OCI-LY1 (cell line): ENCODE measurements at regions not wholly inside any gene's neighbourhood (a gene's known extent, or its start where the extent isn't known, plus 50 kb on each side); places are given as distances from the start of the nearest gene placed in this dataset.

Experiments used
- H2AFZ ChIP-seq: fragments of 200-600 bp; sonication (generic), shearing (Covaris generic); 2 replicates; pipeline ENCODE4 v1.6.0; 2014; ENCODE audit warnings: antibody characterized with exemption, mild to moderate bottlenecking, low read length
- H3F3A ChIP-seq: fragments of 200-600 bp; sonication (generic), shearing (Covaris generic); 2 replicates; pipeline ENCODE4 v1.6.0; 2014; ENCODE audit warnings: mild to moderate bottlenecking, antibody characterized with exemption, low read length, moderate library complexity; ENCODE audit not compliant: insufficient read depth
- H3K27ac ChIP-seq: fragments of 200-600 bp; sonication (generic); 2 replicates; pipeline ENCODE4 v1.5.1; 2014; ENCODE audit warnings: low read length, mixed run types, mild to moderate bottlenecking, low read depth; ENCODE audit not compliant: poor library complexity, severe bottlenecking
- H3K27me3 ChIP-seq: fragments of 200-600 bp; sonication (generic); 2 replicates; pipeline ENCODE4 v1.6.0; 2014; ENCODE audit warnings: antibody characterized with exemption, mild to moderate bottlenecking, low read length, moderate library complexity; ENCODE audit not compliant: insufficient read depth
- H3K36me3 ChIP-seq: fragments of 200-600 bp; sonication (generic); 2 replicates; pipeline ENCODE4 v1.6.1; 2014; ENCODE audit warnings: mild to moderate bottlenecking, antibody characterized with exemption, low read length, moderate library complexity, mixed read lengths; ENCODE audit not compliant: insufficient read depth
- H3K4me1 ChIP-seq: fragments of 200-600 bp; sonication (generic); 2 replicates; pipeline ENCODE4 v1.5.1; 2014; ENCODE audit warnings: mild to moderate bottlenecking, low read length, moderate library complexity; ENCODE audit not compliant: insufficient read depth, severe bottlenecking
- H3K4me2 ChIP-seq: fragments of 200-600 bp; sonication (generic), shearing (Covaris generic); 2 replicates; pipeline ENCODE4 v1.6.1; 2014; ENCODE audit warnings: low read length
- H3K4me3 ChIP-seq: fragments of 200-600 bp; sonication (generic); 2 replicates; pipeline ENCODE4 v1.5.1; 2014; ENCODE audit warnings: low read length, low read depth, mild to moderate bottlenecking, mixed read lengths; ENCODE audit not compliant: poor library complexity, severe bottlenecking
- H3K79me2 ChIP-seq: fragments of 200-600 bp; shearing (Covaris generic); 2 replicates; pipeline ENCODE4 v1.6.1; 2016; ENCODE audit warnings: mixed run types, low read length, mixed read lengths; ENCODE audit not compliant: insufficient read depth
- H3K9ac ChIP-seq: fragments of 200-600 bp; sonication (generic), shearing (Covaris generic); 2 replicates; pipeline ENCODE4 v1.6.1; 2014; ENCODE audit warnings: mild to moderate bottlenecking, low read length, mixed read lengths
- H3K9me2 ChIP-seq: fragments of 200-600 bp; sonication (generic), shearing (Covaris generic); 2 replicates; pipeline ENCODE4 v1.6.1; 2014; ENCODE audit warnings: low read depth, mild to moderate bottlenecking, low read length, mixed read lengths
- H3K9me3 ChIP-seq: fragments of 200-600 bp; shearing (Covaris generic); 2 replicates; pipeline ENCODE4 v1.6.1; 2014; ENCODE audit warnings: low read length, mixed read lengths
- H4K20me1 ChIP-seq: fragments of 200-600 bp; sonication (generic), shearing (Covaris generic); 2 replicates; pipeline ENCODE4 v1.6.0; 2016; ENCODE audit warnings: mild to moderate bottlenecking, low read length; ENCODE audit not compliant: insufficient read depth
- EZH2 ChIP-seq: fragments of 200-600 bp; sonication (generic), shearing (Covaris generic); IDR thresholded peaks from 2 replicates; pipeline ENCODE4 v1.8.0; 2017; ENCODE audit warnings: borderline replicate concordance, mixed run types, mild to moderate bottlenecking, antibody characterized with exemption, low read length, moderate library complexity, mixed read lengths
- TF ChIP-seq, protein P1 (sequence below): fragments of 200-600 bp; sonication (generic), shearing (Covaris generic); IDR thresholded peaks from 2 replicates; pipeline ENCODE4 v1.5.1; 2017; ENCODE audit warnings: mild to moderate bottlenecking, antibody characterized with exemption, low read length, moderate library complexity, mixed read lengths

DNA sequence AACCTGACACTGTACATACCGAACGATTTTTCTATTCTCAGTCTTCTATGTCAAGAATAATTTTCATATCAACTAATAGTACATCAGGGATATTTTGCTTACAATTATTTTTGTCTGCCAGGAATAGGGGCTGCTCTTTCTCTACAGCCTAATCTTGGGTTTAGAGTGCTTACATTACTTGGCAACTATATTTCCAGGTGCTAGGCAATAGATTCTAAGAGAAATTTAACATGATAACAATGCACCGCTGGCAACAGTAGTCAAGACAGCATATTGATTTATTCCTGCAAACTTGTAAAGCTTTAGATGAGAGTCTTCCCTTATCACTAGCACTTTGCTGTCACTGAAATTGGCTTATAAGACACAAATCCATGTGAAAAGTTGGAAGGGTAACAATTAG, 935.9 kb downstream of the CDH11 start:
- H3K4me2 ChIP-seq, result no peak overlapping the region
- no peaks in the 10 kb centered on the region for H3K27me3 ChIP-seq
- no peaks in the 10 kb centered on the region for H4K20me1 ChIP-seq
- TF ChIP-seq EZH2, result no peak
- TF ChIP-seq, protein P1, sequence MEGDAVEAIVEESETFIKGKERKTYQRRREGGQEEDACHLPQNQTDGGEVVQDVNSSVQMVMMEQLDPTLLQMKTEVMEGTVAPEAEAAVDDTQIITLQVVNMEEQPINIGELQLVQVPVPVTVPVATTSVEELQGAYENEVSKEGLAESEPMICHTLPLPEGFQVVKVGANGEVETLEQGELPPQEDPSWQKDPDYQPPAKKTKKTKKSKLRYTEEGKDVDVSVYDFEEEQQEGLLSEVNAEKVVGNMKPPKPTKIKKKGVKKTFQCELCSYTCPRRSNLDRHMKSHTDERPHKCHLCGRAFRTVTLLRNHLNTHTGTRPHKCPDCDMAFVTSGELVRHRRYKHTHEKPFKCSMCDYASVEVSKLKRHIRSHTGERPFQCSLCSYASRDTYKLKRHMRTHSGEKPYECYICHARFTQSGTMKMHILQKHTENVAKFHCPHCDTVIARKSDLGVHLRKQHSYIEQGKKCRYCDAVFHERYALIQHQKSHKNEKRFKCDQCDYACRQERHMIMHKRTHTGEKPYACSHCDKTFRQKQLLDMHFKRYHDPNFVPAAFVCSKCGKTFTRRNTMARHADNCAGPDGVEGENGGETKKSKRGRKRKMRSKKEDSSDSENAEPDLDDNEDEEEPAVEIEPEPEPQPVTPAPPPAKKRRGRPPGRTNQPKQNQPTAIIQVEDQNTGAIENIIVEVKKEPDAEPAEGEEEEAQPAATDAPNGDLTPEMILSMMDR, result no peak
- H3F3A ChIP-seq, result no peaks in the 10 kb centered on the region
- H3K9me3 ChIP-seq, result peaks cover 8% of the 10 kb centered on the region
- no peaks in the 10 kb centered on the region for H3K9me2 ChIP-seq
- H2AFZ ChIP-seq, result peak overlapping the region; percentile 87; the same call in 1 of the 2 replicates
- H3K79me2 ChIP-seq, result no peaks in the 10 kb centered on the region
- peaks cover 13% of the 10 kb centered on the region for H3K4me1 ChIP-seq
- H3K36me3 ChIP-seq, result no peaks in the 10 kb centered on the region
- H3K27ac ChIP-seq, result no peak overlapping the region
- H3K9ac ChIP-seq, result no peak overlapping the region
- no peak overlapping the region for H3K4me3 ChIP-seq

DNA sequence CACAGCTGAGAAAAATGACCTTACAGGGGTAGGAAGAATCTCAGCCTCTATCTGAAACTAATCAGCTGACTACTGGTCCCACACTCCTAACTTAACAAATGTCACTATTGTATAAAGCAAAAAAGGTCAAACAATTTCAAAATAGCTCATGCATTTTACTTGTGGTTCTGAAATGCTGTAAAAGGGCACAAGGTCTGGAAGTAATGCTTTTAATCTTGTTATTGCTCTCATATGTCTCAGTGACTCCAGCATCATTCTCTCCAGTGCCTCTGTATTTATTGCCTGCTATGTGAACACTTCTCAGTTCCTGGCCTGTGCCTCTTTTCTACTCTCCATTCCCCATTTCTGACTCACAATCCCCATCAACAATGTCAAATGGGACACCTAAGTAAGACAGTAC, 937.7 kb downstream of the CDH11 start:
- Histone ChIP-seq H3K4me1 (peaks cover 13% of the 10 kb centered on the region), H3K27ac (no peak overlapping the region), H4K20me1 (no peaks in the 10 kb centered on the region), H3F3A (no peaks in the 10 kb centered on the region), H3K36me3 (no peaks in the 10 kb centered on the region), H3K9me3 (peaks cover 6% of the 10 kb centered on the region), H3K9ac (no peak overlapping the region), H2AFZ (no peak overlapping the region), H3K79me2 (no peaks in the 10 kb centered on the region), H3K27me3 (no peaks in the 10 kb centered on the region), H3K9me2 (no peaks in the 10 kb centered on the region), H3K4me3 (no peak overlapping the region), H3K4me2 (no peak overlapping the region)
- TF ChIP-seq EZH2, result no peak
- TF ChIP-seq, protein P1, result no peak

DNA sequence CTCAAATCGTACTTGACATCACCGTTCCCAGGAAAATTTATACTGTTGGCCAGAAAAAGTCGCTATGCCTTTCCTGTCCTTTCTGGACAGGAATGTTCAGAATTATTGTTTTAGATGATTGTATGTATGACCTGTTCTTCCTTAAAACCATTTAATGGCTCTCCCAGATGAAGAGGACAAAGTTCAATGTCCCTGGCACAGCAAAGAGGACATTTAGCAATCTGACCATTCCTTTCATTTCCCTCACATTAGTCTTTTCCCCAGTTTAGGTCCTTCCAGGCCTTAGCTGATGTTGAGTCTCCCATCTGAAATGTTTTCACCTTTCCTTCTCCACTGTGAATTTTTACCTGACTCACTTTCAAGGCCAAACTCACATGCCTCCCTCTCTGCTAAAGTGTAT, 938.9 kb downstream of the CDH11 start:
- Histone ChIP-seq H3K9me3 (peaks cover 9% of the 10 kb centered on the region), H3K4me2 (no peak overlapping the region), H3K27me3 (no peaks in the 10 kb centered on the region), H3K4me3 (no peak overlapping the region), H3K9ac (no peak overlapping the region), H3F3A (no peaks in the 10 kb centered on the region), H3K79me2 (no peaks in the 10 kb centered on the region), H2AFZ (no peak overlapping the region), H4K20me1 (no peaks in the 10 kb centered on the region), H3K9me2 (no peaks in the 10 kb centered on the region), H3K36me3 (no peaks in the 10 kb centered on the region), H3K4me1 (peaks cover 7% of the 10 kb centered on the region), H3K27ac (no peak overlapping the region)
- TF ChIP-seq EZH2, result no peak
- TF ChIP-seq, protein P1, result no peak
